Large intestine (tissue), 3 donors: ENCODE measurements at regions not wholly inside any gene's neighbourhood (a gene's known extent, or its start where the extent isn't known, plus 50 kb on each side); places are given as distances from the start of the nearest gene placed in this dataset.
A peak's percentile ranks its signal among the peaks of the same experiment; 100 is the strongest.
"Not testable (repeated sequence)": the region's sequence is repeated elsewhere in the genome, so short reads cannot be mapped to it uniquely, and the experiment has no call there.

Experiments used
- DNase-seq, 2 donors: peaks; one replicate each; pipeline versions ENCODE4 v3.0.0 to v3.0.0-alpha.2; 2013
- H3K27ac ChIP-seq: one replicate; pipeline ENCODE4 v1.5.1; 2013; ENCODE audit warnings: low read length
- H3K27me3 ChIP-seq: 2 replicates; pipeline ENCODE4 v1.6.1; 2013; ENCODE audit warnings: low read length; ENCODE audit not compliant: control insufficient read depth, insufficient read depth
- H3K36me3 ChIP-seq: 2 replicates; pipeline ENCODE4 v1.6.1; 2013; ENCODE audit warnings: low read length; ENCODE audit not compliant: control insufficient read depth, insufficient read depth
- H3K4me1 ChIP-seq: one replicate; pipeline ENCODE4 v1.6.1; 2013; ENCODE audit warnings: low read length; ENCODE audit not compliant: control insufficient read depth, insufficient read depth
- H3K4me3 ChIP-seq: one replicate; pipeline ENCODE4 v1.5.1; 2013; ENCODE audit warnings: low read length
- H3K9me3 ChIP-seq: one replicate; pipeline ENCODE4 v1.6.1; 2013; ENCODE audit warnings: mild to moderate bottlenecking, low read depth, low read length, moderate library complexity; ENCODE audit not compliant: control insufficient read depth
- WGBS: methylation state at CpG from one replicate; pipeline ENCODE4 v1.1.5; 2013; ENCODE audit warnings: low lambda C conversion rate; ENCODE audit not compliant: insufficient coverage; 5-methylcytosine and 5-hydroxymethylcytosine counted together

GRCh38 chr13:89521672-89522071, 1825.8 kb upstream of the MIR17HG start:
- H3K27ac ChIP-seq, H3K27me3 ChIP-seq, H3K36me3 ChIP-seq, DNase-seq, H3K9me3 ChIP-seq, H3K4me1 ChIP-seq, H3K4me3 ChIP-seq: not testable (repeated sequence)
- 60% methylated on average over 1 of the region's 2 CpGs for WGBS

GRCh38 chr13:89541091-89542030, 1806.1 kb upstream of the MIR17HG start:
- H3K9me3 ChIP-seq, result no peaks in the 10 kb centered on the region
- no CpG with 5 or more reads among the region's 6 CpGs for WGBS
- H3K27me3 ChIP-seq, result no peaks in the 10 kb centered on the region
- no peaks in the 10 kb centered on the region for H3K36me3 ChIP-seq
- H3K27ac ChIP-seq, result no peak overlapping the region
- H3K4me3 ChIP-seq, result no peak overlapping the region
- DNase-seq, result peak in 1 of 2 donors; percentile 5
- no peaks in the 10 kb centered on the region for H3K4me1 ChIP-seq

- Histone ChIP-seq H3K4me1 (no peaks in the 10 kb centered on the region), H3K27me3 (no peaks in the 10 kb centered on the region), H3K9me3 (no peaks in the 10 kb centered on the region), H3K36me3 (no peaks in the 10 kb centered on the region), H3K4me3 (no peak overlapping the region), H3K27ac (no peak overlapping the region)
- DNase-seq, result no peak
- no CpG with 5 or more reads among the region's 5 CpGs for WGBS
Observed at GRCh38 chr13:89550938-89551337, 1796.5 kb upstream of the MIR17HG start.

- no peak overlapping the region for H3K4me3 ChIP-seq
- no peak overlapping the region for H3K27ac ChIP-seq
- H3K9me3 ChIP-seq, result no peaks in the 10 kb centered on the region
- H3K4me1 ChIP-seq, result no peaks in the 10 kb centered on the region
- DNase-seq, result peak in 1 of 2 donors; percentile 4
- no peaks in the 10 kb centered on the region for H3K36me3 ChIP-seq
- H3K27me3 ChIP-seq, result no peaks in the 10 kb centered on the region
- no CpG with 5 or more reads among the region's 1 CpG for WGBS
Observed at GRCh38 chr13:89554801-89555200, 1792.7 kb upstream of the MIR17HG start.

GRCh38 chr13:89565476-89566100, 1781.9 kb upstream of the MIR17HG start:
- H3K27me3 ChIP-seq, result no peaks in the 10 kb centered on the region
- no peak for DNase-seq
- H3K36me3 ChIP-seq, result no peaks in the 10 kb centered on the region
- H3K9me3 ChIP-seq, result no peaks in the 10 kb centered on the region
- H3K27ac ChIP-seq, result no peak overlapping the region
- 60% methylated on average over 1 of the region's 1 CpG for WGBS
- no peaks in the 10 kb centered on the region for H3K4me1 ChIP-seq
- no peak overlapping the region for H3K4me3 ChIP-seq

GRCh38 chr13:89567025-89567424, 1780.5 kb upstream of the MIR17HG start:
- H3K9me3 ChIP-seq, result no peaks in the 10 kb centered on the region
- no peak overlapping the region for H3K27ac ChIP-seq
- DNase-seq, result no peak
- WGBS, result 87% methylated on average over 4 of the region's 4 CpGs
- no peak overlapping the region for H3K4me3 ChIP-seq
- H3K27me3 ChIP-seq, result no peaks in the 10 kb centered on the region
- H3K36me3 ChIP-seq, result no peaks in the 10 kb centered on the region
- H3K4me1 ChIP-seq, result no peaks in the 10 kb centered on the region

GRCh38 chr13:89568276-89568675, 1779.2 kb upstream of the MIR17HG start:
- no peaks in the 10 kb centered on the region for H3K27me3 ChIP-seq
- WGBS, result no CpG with 5 or more reads among the region's 2 CpGs

GRCh38 chr13:89568746-89569145, 1778.7 kb upstream of the MIR17HG start:
- H3K27ac ChIP-seq, result no peak overlapping the region
- H3K4me1 ChIP-seq, result no peaks in the 10 kb centered on the region
- H3K36me3 ChIP-seq, result no peaks in the 10 kb centered on the region
- no peak for DNase-seq
- WGBS, result 71% methylated on average over 2 of the region's 2 CpGs
- H3K9me3 ChIP-seq, result no peaks in the 10 kb centered on the region
- H3K27me3 ChIP-seq, result no peaks in the 10 kb centered on the region
- no peak overlapping the region for H3K4me3 ChIP-seq

More at GRCh38 chr13:89568276-89568675, 1779.2 kb upstream of the MIR17HG start:
- no peak overlapping the region for H3K4me3 ChIP-seq
- no peaks in the 10 kb centered on the region for H3K4me1 ChIP-seq
- H3K27ac ChIP-seq, result no peak overlapping the region
- DNase-seq, result no peak
- H3K9me3 ChIP-seq, result no peaks in the 10 kb centered on the region
- no peaks in the 10 kb centered on the region for H3K36me3 ChIP-seq

GRCh38 chr13:89571676-89572075, 1775.8 kb upstream of the MIR17HG start:
- Histone ChIP-seq H3K9me3 (no peaks in the 10 kb centered on the region), H3K27me3 (no peaks in the 10 kb centered on the region), H3K4me1 (no peaks in the 10 kb centered on the region), H3K27ac (no peak overlapping the region), H3K36me3 (no peaks in the 10 kb centered on the region), H3K4me3 (no peak overlapping the region)
- no peak for DNase-seq

GRCh38 chr13:89574077-89574476, 1773.4 kb upstream of the MIR17HG start:
- H3K4me3 ChIP-seq, result no peak overlapping the region
- no peak for DNase-seq
- no peaks in the 10 kb centered on the region for H3K9me3 ChIP-seq
- no peak overlapping the region for H3K27ac ChIP-seq
- H3K4me1 ChIP-seq, result no peaks in the 10 kb centered on the region
- H3K27me3 ChIP-seq, result no peaks in the 10 kb centered on the region
- no peaks in the 10 kb centered on the region for H3K36me3 ChIP-seq

- H3K9me3 ChIP-seq, result no peaks in the 10 kb centered on the region
- H3K4me1 ChIP-seq, result no peaks in the 10 kb centered on the region
- no peak overlapping the region for H3K4me3 ChIP-seq
- H3K36me3 ChIP-seq, result no peaks in the 10 kb centered on the region
- H3K27me3 ChIP-seq, result no peaks in the 10 kb centered on the region
- H3K27ac ChIP-seq, result no peak overlapping the region
- no peak for DNase-seq
Observed at GRCh38 chr13:89577301-89577700, 1770.2 kb upstream of the MIR17HG start.
